HUES48 (cell line): ENCODE measurements at regions not wholly inside any gene's neighbourhood (a gene's known extent, or its start where the extent isn't known, plus 50 kb on each side); places are given as distances from the start of the nearest gene placed in this dataset.

Experiments used
- H3K27ac ChIP-seq: one replicate; pipeline ENCODE4 v1.7.0; 2013; ENCODE audit warnings: low read depth, low read length, inconsistent platforms
- H3K27me3 ChIP-seq: 2 replicates; pipeline ENCODE4 v1.6.1; 2013; ENCODE audit warnings: mild to moderate bottlenecking, low read length; ENCODE audit not compliant: control insufficient read depth, insufficient read depth
- H3K36me3 ChIP-seq: 2 replicates; pipeline ENCODE4 v1.6.1; 2013; ENCODE audit warnings: low read length; ENCODE audit not compliant: control insufficient read depth, insufficient read depth
- H3K4me1 ChIP-seq: 2 replicates; pipeline ENCODE4 v1.6.1; 2013; ENCODE audit warnings: mild to moderate bottlenecking, low read length; ENCODE audit not compliant: control insufficient read depth, insufficient read depth
- H3K4me3 ChIP-seq: 2 replicates; pipeline ENCODE4 v1.5.1; 2013; ENCODE audit warnings: mild to moderate bottlenecking, low read depth, low read length
- H3K9ac ChIP-seq: 2 replicates; pipeline ENCODE4 v1.6.1; 2013; ENCODE audit warnings: mild to moderate bottlenecking, low read depth, low read length, moderate library complexity
- H3K9me3 ChIP-seq: 2 replicates; pipeline ENCODE4 v1.6.1; 2013; ENCODE audit warnings: low read length; ENCODE audit not compliant: control insufficient read depth, insufficient read depth

DNA sequence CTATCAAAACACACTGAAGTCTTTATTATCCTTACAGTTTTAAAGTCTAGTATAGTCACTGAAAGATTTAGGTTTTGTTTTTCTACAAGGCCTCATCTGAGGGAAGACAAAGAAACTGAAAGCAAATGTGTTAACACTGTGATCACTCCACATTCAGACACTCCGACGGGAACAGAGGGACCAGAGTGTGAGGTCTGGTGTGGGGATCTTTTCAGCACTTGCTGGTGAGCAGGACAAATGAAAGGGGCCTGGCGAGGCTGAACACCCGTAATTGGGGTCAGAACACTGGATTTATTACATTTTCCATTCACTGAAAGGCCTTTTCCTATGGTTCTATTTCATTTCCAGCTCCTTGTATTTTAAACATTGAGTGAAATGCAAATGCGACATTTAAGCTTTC lies 910.5 kb downstream of the CDH11 start:
- Histone ChIP-seq H3K9me3 (no peaks in the 10 kb centered on the region), H3K27ac (no peak overlapping the region), H3K4me1 (no peaks in the 10 kb centered on the region), H3K36me3 (no peaks in the 10 kb centered on the region), H3K4me3 (no peak overlapping the region), H3K9ac (no peak overlapping the region), H3K27me3 (no peaks in the 10 kb centered on the region)

GRCh38 chr16:64206862-64207261 lies 915.0 kb downstream of the CDH11 start:
- H3K27ac ChIP-seq, result no peak overlapping the region
- no peaks in the 10 kb centered on the region for H3K27me3 ChIP-seq
- no peaks in the 10 kb centered on the region for H3K36me3 ChIP-seq
- H3K9me3 ChIP-seq, result no peaks in the 10 kb centered on the region
- H3K4me1 ChIP-seq, result no peaks in the 10 kb centered on the region
- H3K4me3 ChIP-seq, result no peak overlapping the region
- no peak overlapping the region for H3K9ac ChIP-seq

GRCh38 chr16:64203126-64203525 lies 918.7 kb downstream of the CDH11 start:
- Histone ChIP-seq H3K27ac (no peak overlapping the region), H3K4me3 (no peak overlapping the region), H3K4me1 (no peaks in the 10 kb centered on the region), H3K9ac (no peak overlapping the region), H3K36me3 (no peaks in the 10 kb centered on the region), H3K9me3 (no peaks in the 10 kb centered on the region), H3K27me3 (no peaks in the 10 kb centered on the region)

- no peaks in the 10 kb centered on the region for H3K9me3 ChIP-seq
- H3K4me3 ChIP-seq, result no peak overlapping the region
- H3K27me3 ChIP-seq, result no peaks in the 10 kb centered on the region
- no peaks in the 10 kb centered on the region for H3K4me1 ChIP-seq
- H3K9ac ChIP-seq, result no peak overlapping the region
- H3K27ac ChIP-seq, result no peak overlapping the region
- H3K36me3 ChIP-seq, result no peaks in the 10 kb centered on the region
Observed at GRCh38 chr16:64202571-64202970, 919.3 kb downstream of the CDH11 start.

DNA sequence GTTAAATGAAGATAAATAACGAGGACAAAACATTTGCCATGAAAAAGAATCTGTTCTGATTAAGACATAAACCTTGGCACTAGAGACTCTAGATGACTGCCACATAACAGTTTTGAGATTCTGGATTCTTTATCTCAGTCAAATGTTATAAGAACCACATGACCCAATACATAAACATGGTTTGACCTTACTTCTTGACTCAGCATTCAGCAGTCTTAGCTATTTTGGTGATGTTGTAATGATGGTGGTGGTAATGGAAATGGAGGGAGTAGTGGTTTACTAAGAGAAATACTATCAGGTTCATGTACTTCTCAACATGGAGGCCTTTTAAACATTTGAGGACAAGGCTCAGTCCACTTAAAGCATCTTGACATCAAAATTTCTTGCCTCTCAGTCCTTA lies 925.4 kb downstream of the CDH11 start:
- Histone ChIP-seq H3K27me3 (no peaks in the 10 kb centered on the region), H3K27ac (no peak overlapping the region), H3K36me3 (no peaks in the 10 kb centered on the region), H3K9me3 (no peaks in the 10 kb centered on the region), H3K9ac (no peak overlapping the region), H3K4me1 (no peaks in the 10 kb centered on the region), H3K4me3 (no peak overlapping the region)

GRCh38 chr16:64185954-64186353 lies 935.9 kb downstream of the CDH11 start:
- Histone ChIP-seq H3K4me3 (no peak overlapping the region), H3K4me1 (no peaks in the 10 kb centered on the region), H3K27ac (no peak overlapping the region), H3K27me3 (no peaks in the 10 kb centered on the region), H3K36me3 (no peaks in the 10 kb centered on the region), H3K9me3 (no peaks in the 10 kb centered on the region), H3K9ac (no peak overlapping the region)

DNA sequence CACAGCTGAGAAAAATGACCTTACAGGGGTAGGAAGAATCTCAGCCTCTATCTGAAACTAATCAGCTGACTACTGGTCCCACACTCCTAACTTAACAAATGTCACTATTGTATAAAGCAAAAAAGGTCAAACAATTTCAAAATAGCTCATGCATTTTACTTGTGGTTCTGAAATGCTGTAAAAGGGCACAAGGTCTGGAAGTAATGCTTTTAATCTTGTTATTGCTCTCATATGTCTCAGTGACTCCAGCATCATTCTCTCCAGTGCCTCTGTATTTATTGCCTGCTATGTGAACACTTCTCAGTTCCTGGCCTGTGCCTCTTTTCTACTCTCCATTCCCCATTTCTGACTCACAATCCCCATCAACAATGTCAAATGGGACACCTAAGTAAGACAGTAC lies 937.7 kb downstream of the CDH11 start:
- Histone ChIP-seq H3K27me3 (no peaks in the 10 kb centered on the region), H3K36me3 (no peaks in the 10 kb centered on the region), H3K9me3 (peaks cover 4% of the 10 kb centered on the region; the same call in 1 of the 2 replicates), H3K4me3 (no peak overlapping the region), H3K4me1 (no peaks in the 10 kb centered on the region), H3K9ac (no peak overlapping the region), H3K27ac (no peak overlapping the region)

GRCh38 chr16:64182985-64183384 lies 938.9 kb downstream of the CDH11 start:
- Histone ChIP-seq H3K27me3 (no peaks in the 10 kb centered on the region), H3K9ac (no peak overlapping the region), H3K4me1 (no peaks in the 10 kb centered on the region), H3K36me3 (no peaks in the 10 kb centered on the region), H3K27ac (no peak overlapping the region), H3K9me3 (peaks cover 16% of the 10 kb centered on the region), H3K4me3 (no peak overlapping the region)

DNA sequence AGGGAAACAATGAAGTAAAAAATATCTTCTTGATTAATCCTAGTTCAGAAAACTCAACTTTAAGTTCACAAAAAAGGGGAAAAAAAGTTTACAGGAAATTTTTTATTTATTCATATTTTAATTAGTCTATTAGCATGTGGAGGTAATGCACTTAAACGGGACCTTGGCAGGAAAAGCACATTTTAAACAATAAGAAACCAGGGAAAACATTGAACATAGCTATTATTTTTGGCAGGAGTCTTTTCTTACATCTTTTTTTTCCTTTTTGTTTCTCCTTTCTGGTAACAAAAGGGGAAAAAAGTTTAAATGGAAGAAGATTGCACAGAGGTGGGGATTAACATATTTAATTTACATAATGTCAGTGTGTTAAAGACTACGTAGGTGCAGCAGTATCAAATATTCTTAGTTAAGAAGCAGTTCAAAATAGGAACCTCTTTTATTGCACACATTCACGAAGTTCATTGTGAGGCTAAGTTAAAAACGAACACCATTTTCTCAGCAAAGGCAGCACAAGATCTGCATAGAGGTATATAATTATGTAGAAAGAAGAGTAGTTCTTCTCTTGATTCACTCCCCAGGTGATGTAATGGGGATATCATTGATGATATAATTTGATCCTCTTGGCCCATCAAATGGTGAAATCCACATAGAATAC lies 940.5 kb downstream of the CDH11 start:
- Histone ChIP-seq H3K9me3 (peaks cover 18% of the 10 kb centered on the region), H3K27ac (no peak overlapping the region), H3K4me1 (no peaks in the 10 kb centered on the region), H3K36me3 (no peaks in the 10 kb centered on the region), H3K9ac (no peak overlapping the region), H3K4me3 (no peak overlapping the region), H3K27me3 (no peaks in the 10 kb centered on the region)

DNA sequence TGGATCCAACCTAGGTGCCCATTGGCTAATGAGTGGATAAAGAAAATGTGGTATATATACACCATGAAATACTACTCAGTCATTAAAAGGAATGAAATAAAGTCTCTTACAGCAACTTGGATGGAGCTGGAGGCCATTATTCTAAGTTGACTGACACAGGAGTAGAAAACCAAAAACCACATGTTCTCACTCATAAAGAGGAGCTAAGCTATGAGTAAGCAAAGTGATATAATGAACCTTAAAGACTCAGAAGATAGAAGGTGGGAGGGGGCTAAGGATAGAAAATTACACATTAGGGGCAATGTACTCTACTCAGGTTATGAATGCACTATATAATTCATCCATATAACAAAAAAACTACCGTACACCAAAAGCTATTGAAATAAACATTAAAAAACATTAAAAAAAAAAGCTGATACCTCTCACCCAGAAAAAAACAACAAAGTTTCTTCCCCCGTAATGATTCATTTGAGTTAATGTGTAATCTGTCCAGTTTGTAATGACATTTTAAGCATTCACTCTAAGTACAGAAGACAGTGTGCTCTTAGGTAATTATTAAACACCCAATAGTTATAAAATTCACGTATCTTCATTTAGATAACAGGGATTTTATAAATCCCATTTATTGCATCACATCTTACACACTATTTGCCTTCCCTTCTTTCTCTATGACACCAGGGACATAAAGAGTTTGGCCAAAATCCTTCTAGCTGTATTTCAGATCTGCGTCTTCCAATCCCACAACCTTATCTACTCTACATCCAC lies 941.5 kb downstream of the CDH11 start:
- H3K4me1 ChIP-seq, result no peaks in the 10 kb centered on the region
- no peaks in the 10 kb centered on the region for H3K36me3 ChIP-seq
- no peak overlapping the region for H3K9ac ChIP-seq
- no peak overlapping the region for H3K4me3 ChIP-seq
- H3K27me3 ChIP-seq, result no peaks in the 10 kb centered on the region
- no peak overlapping the region for H3K27ac ChIP-seq
- H3K9me3 ChIP-seq, result peaks cover 20% of the 10 kb centered on the region

- H3K4me3 ChIP-seq, result no peak overlapping the region
- peaks cover 17% of the 10 kb centered on the region for H3K9me3 ChIP-seq
- no peaks in the 10 kb centered on the region for H3K4me1 ChIP-seq
- no peaks in the 10 kb centered on the region for H3K27me3 ChIP-seq
- H3K9ac ChIP-seq, result no peak overlapping the region
- no peak overlapping the region for H3K27ac ChIP-seq
- no peaks in the 10 kb centered on the region for H3K36me3 ChIP-seq
Observed at GRCh38 chr16:64174327-64174726, 947.5 kb downstream of the CDH11 start.
